IMR-90 (cell line): ENCODE measurements at regions not wholly inside any gene's neighbourhood (a gene's known extent, or its start where the extent isn't known, plus 50 kb on each side); places are given as distances from the start of the nearest gene placed in this dataset.
A peak's percentile ranks its signal among the peaks of the same experiment; 100 is the strongest.

Source experiments
- ATAC-seq: fragments of 200-7000 bp; cut with Tn5 transposase; 2 replicates; pipeline ENCODE4 v1.9.1; 2020; ENCODE audit warnings: low read depth, mild to moderate bottlenecking, moderate library complexity
- BruUV-seq: library from RNA; stranded (reverse); fragments of 400-500 nt; replicated peaks from 2 replicates; lab custom pipeline; 2021; lab: Mats Ljungman, UMichigan
- CTCF ChIA-PET: fragments of 300-600 bp; formaldehyde crosslinking; extraction: SDS; loops from one replicate; lab custom pipeline; 2021; ENCODE audit warnings: antibody characterized with exemption; lab: Yijun Ruan, JAX
- POLR2A ChIA-PET: fragments of 300-600 bp; sonication (Branson Sonifier 250); formaldehyde crosslinking; loops from one replicate; lab custom pipeline; 2022; ENCODE audit warnings: antibody characterized with exemption; ENCODE audit not compliant: unreplicated experiment; lab: Charles Lee
- DNase-seq: peaks from one replicate; pipeline ENCODE4 v3.0.0; 2013
- H2AFZ ChIP-seq: replicated peaks from 2 replicates; pipeline ENCODE3; 2013; ENCODE audit warnings: low read length, mild to moderate bottlenecking; ENCODE audit not compliant: poor library complexity
- H2AK5ac ChIP-seq: 2 replicates; pipeline ENCODE4 v1.6.1; 2013; ENCODE audit warnings: low read depth, low read length, inconsistent platforms
- H2AK9ac ChIP-seq: replicated peaks from 2 replicates; pipeline ENCODE3; 2013; ENCODE audit warnings: mild to moderate bottlenecking, low read depth, low read length, moderate library complexity; ENCODE audit not compliant: poor library complexity
- H2BK120ac ChIP-seq: 2 replicates; pipeline ENCODE4 v1.6.1; 2013; ENCODE audit warnings: low read depth, low read length, inconsistent platforms
- H2BK15ac ChIP-seq: 3 replicates; pipeline ENCODE4 v1.6.1; 2013; ENCODE audit warnings: low read depth, low read length, inconsistent platforms
- H2BK20ac ChIP-seq: 2 replicates; pipeline ENCODE4 v1.6.1; 2013; ENCODE audit warnings: low read depth, mild to moderate bottlenecking, inconsistent platforms, low read length, moderate library complexity
- H2BK5ac ChIP-seq: 2 replicates; pipeline ENCODE4 v1.6.1; 2013; ENCODE audit warnings: mild to moderate bottlenecking, low read depth, low read length, inconsistent platforms; ENCODE audit not compliant: poor library complexity, severe bottlenecking
- H3K14ac ChIP-seq: replicated peaks from 2 replicates; pipeline ENCODE4 v1.6.1; 2013; ENCODE audit warnings: low read depth, low read length, inconsistent platforms
- H3K18ac ChIP-seq: 2 replicates; pipeline ENCODE4 v1.6.1; 2013; ENCODE audit warnings: low read depth, low read length, control low read depth
- H3K23ac ChIP-seq: 2 replicates; pipeline ENCODE4 v1.6.1; 2013; ENCODE audit warnings: low read depth, low read length, inconsistent platforms
- H3K27ac ChIP-seq: 2 replicates; pipeline ENCODE4 v1.5.1; 2013; ENCODE audit warnings: mild to moderate bottlenecking, control low read depth, low read length; ENCODE audit not compliant: insufficient read depth
- H3K27me3 ChIP-seq: 2 replicates; pipeline ENCODE4 v1.6.1; 2013; ENCODE audit warnings: low read length; ENCODE audit not compliant: control insufficient read depth, insufficient read depth
- H3K36me3 ChIP-seq: 2 replicates; pipeline ENCODE4 v1.6.1; 2013; ENCODE audit warnings: low read length, mixed read lengths; ENCODE audit not compliant: control insufficient read depth, insufficient read depth
- H3K4ac ChIP-seq: 2 replicates; pipeline ENCODE4 v1.6.1; 2013; ENCODE audit warnings: low read depth, low read length, inconsistent platforms
- H3K4me1 ChIP-seq: 2 replicates; pipeline ENCODE4 v1.6.1; 2013; ENCODE audit warnings: low read length, mixed read lengths; ENCODE audit not compliant: control insufficient read depth, insufficient read depth
- H3K4me2 ChIP-seq: 2 replicates; pipeline ENCODE4 v1.6.1; 2013; ENCODE audit warnings: low read depth, mild to moderate bottlenecking, control low read depth, low read length, moderate library complexity
- H3K4me3 ChIP-seq: 2 replicates; pipeline ENCODE4 v1.5.1; 2013; ENCODE audit warnings: low read depth, mild to moderate bottlenecking, control low read depth, low read length, moderate library complexity; ENCODE audit not compliant: insufficient read depth
- H3K56ac ChIP-seq: 2 replicates; pipeline ENCODE4 v1.6.1; 2013; ENCODE audit warnings: low read length, inconsistent platforms; ENCODE audit not compliant: insufficient read depth; ENCODE audit errors: extremely low read depth
- H3K79me1 ChIP-seq, 2 experiments: 2 replicates each; pipeline ENCODE4 v1.6.1; 2013; ENCODE audit warnings: low read length in 2 of 2, inconsistent platforms in 1 of 2, low read depth in 1 of 2
- H3K9ac ChIP-seq: 2 replicates; pipeline ENCODE4 v1.6.1; 2013; ENCODE audit warnings: low read depth, low read length, control low read depth
- H3K9me1 ChIP-seq: 2 replicates; pipeline ENCODE4 v1.6.1; 2013; ENCODE audit warnings: low read length, inconsistent platforms; ENCODE audit not compliant: insufficient read depth
- H3K9me3 ChIP-seq: 2 replicates; pipeline ENCODE4 v1.6.1; 2013; ENCODE audit warnings: low read length; ENCODE audit not compliant: control insufficient read depth, insufficient read depth
- H4K20me1 ChIP-seq: 2 replicates; pipeline ENCODE4 v1.6.1; 2013; ENCODE audit warnings: low read length, inconsistent platforms; ENCODE audit not compliant: insufficient read depth
- H4K5ac ChIP-seq: 2 replicates; pipeline ENCODE4 v1.6.1; 2013; ENCODE audit warnings: mild to moderate bottlenecking, low read depth, low read length, control low read depth
- H4K8ac ChIP-seq, 2 experiments: 2 replicates each; pipeline ENCODE4 v1.6.1; 2013; ENCODE audit warnings: low read depth in 2 of 2, low read length in 2 of 2, control low read depth in 1 of 2, inconsistent platforms in 1 of 2
- H4K91ac ChIP-seq: 2 replicates; pipeline ENCODE4 v1.6.1; 2013; ENCODE audit warnings: low read depth, low read length, inconsistent platforms; ENCODE audit not compliant: insufficient read depth
- BHLHE40 ChIP-seq: fragments of 150-350 bp; IDR thresholded peaks from 2 replicates; pipeline ENCODE4 v1.6.1; 2016; ENCODE audit warnings: mild to moderate bottlenecking, low read depth, low read length
- CEBPB ChIP-seq: IDR thresholded peaks from 2 replicates; pipeline ENCODE4 v1.6.1; 2012; ENCODE audit warnings: low read depth, low read length, improper control_type of control experiment
- CHD1 ChIP-seq: IDR thresholded peaks from 2 replicates; pipeline ENCODE4 v1.6.1; 2012; ENCODE audit warnings: low read depth, low read length, improper control_type of control experiment
- FOS ChIP-seq: fragments of 150-350 bp; IDR thresholded peaks from 2 replicates; pipeline ENCODE4 v1.6.1; 2016; ENCODE audit warnings: low read depth, low read length
- MAFK ChIP-seq: IDR thresholded peaks from 2 replicates; pipeline ENCODE4 v1.6.1; 2012; ENCODE audit warnings: low read depth, low read length, improper control_type of control experiment
- MAZ ChIP-seq: IDR thresholded peaks from 2 replicates; pipeline ENCODE4 v1.6.1; 2012; ENCODE audit warnings: low read depth, mild to moderate bottlenecking, low read length, improper control_type of control experiment, moderate library complexity, borderline replicate concordance
- MXI1 ChIP-seq: IDR thresholded peaks from 2 replicates; pipeline ENCODE4 v1.6.1; 2012; ENCODE audit warnings: low read depth, mild to moderate bottlenecking, low read length, moderate library complexity, borderline replicate concordance
- NFE2L2 ChIP-seq: fragments of 150-350 bp; IDR thresholded peaks from 2 replicates; pipeline ENCODE4 v1.6.1; 2016; ENCODE audit warnings: low read depth, mild to moderate bottlenecking, low read length
- POLR2A ChIP-seq: IDR thresholded peaks from 2 replicates; pipeline ENCODE4 v1.6.1; 2012; ENCODE audit warnings: mild to moderate bottlenecking, low read depth, low read length
- RAD21 ChIP-seq: IDR thresholded peaks from 2 replicates; pipeline ENCODE4 v1.6.1; 2012; ENCODE audit warnings: low read length, improper control_type of control experiment
- RCOR1 ChIP-seq: IDR thresholded peaks from 2 replicates; pipeline ENCODE4 v1.6.1; 2012; ENCODE audit warnings: mild to moderate bottlenecking, low read length, improper control_type of control experiment; ENCODE audit not compliant: insufficient replicate concordance
- RFX5 ChIP-seq: IDR thresholded peaks from 2 replicates; pipeline ENCODE4 v1.8.0; 2012; ENCODE audit warnings: low read depth, mild to moderate bottlenecking, low read length, moderate library complexity
- SMC3 ChIP-seq: fragments of 150-350 bp; IDR thresholded peaks from 2 replicates; pipeline ENCODE4 v1.6.1; 2016; ENCODE audit warnings: low read depth, mild to moderate bottlenecking, antibody characterized with exemption, low read length, moderate library complexity
- WGBS, 2 experiments: methylation state at CpG; one replicate each; pipeline versions ENCODE4 v1.1.5 to v1.1.7; 2013; ENCODE audit warnings: missing lambda C conversion rate in 2 of 2; ENCODE audit not compliant: insufficient read length in 1 of 2; ENCODE audit errors: extremely low coverage in 2 of 2; 5-methylcytosine and 5-hydroxymethylcytosine counted together
- dilution Hi-C: fragments of 300-500 bp; cut with HindIII; formaldehyde crosslinking; loops from one replicate; pipeline ENCODE4 v1.14.3; 2018; ENCODE audit warnings: low sequenced_read_pairs; ENCODE audit not compliant: unreplicated experiment
- in situ Hi-C: fragments of 300-500 bp; cut with MboI; formaldehyde crosslinking; loops from 3 replicates; pipeline ENCODE4 v1.14.3; 2019; ENCODE audit warnings: low sequenced_read_pairs, inconsistent platforms, mixed read lengths
- intact Hi-C: fragments of 100-400 bp; cut with micrococcal nuclease; formaldehyde crosslinking; loops from 2 replicates; pipeline ENCODE4 v1.10.0; 2022
- TF ChIP-seq, protein P1 (sequence below): conservative IDR thresholded peaks from 2 replicates; pipeline ENCODE4 v1.5.1; 2012; ENCODE audit warnings: mild to moderate bottlenecking, low read depth, low read length, improper control_type of control experiment
- TF ChIP-seq, protein P2 (sequence below): fragments of 150-350 bp; IDR thresholded peaks from 2 replicates; pipeline ENCODE4 v1.6.1; 2017; ENCODE audit warnings: mild to moderate bottlenecking, antibody characterized with exemption, low read length, low read depth
- TF ChIP-seq, protein P3 (sequence below): fragments of 150-350 bp; IDR thresholded peaks from 2 replicates; pipeline ENCODE4 v1.6.1; 2016; ENCODE audit warnings: low read depth, mild to moderate bottlenecking, low read length, moderate library complexity, borderline replicate concordance

DNA sequence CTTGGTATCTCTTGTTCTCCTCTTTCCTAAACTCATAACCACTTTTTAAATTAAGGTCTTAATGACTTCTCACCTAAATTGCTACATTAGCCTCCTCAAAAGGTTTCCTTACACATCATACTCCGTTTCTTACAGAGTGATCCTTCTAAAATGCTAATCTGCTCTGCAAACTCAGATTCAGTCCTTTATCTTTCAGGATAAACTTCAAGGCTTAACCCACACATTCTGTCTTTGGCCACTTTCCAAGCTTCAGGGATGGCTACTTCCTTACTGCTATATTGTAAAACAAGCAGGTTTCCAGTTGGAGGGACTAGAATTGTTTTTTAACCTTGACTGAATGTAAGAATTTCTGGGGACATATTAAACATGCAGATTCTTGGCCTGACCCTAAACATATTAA is 105.5 kb upstream of the CHD1 start:
- H2AFZ ChIP-seq: no peak overlapping the region
- H3K14ac ChIP-seq: no peak overlapping the region
- no peak overlapping the region for H3K23ac ChIP-seq
- TF ChIP-seq FOS (no peak), RFX5 (no peak), NFE2L2 (no peak), BHLHE40 (no peak), SMC3 (no peak), MAFK (no peak), MXI1 (no peak), CEBPB (no peak), CHD1 (no peak), MAZ (no peak), RAD21 (no peak), POLR2A (no peak), RCOR1 (no peak)
- TF ChIP-seq, protein P1, sequence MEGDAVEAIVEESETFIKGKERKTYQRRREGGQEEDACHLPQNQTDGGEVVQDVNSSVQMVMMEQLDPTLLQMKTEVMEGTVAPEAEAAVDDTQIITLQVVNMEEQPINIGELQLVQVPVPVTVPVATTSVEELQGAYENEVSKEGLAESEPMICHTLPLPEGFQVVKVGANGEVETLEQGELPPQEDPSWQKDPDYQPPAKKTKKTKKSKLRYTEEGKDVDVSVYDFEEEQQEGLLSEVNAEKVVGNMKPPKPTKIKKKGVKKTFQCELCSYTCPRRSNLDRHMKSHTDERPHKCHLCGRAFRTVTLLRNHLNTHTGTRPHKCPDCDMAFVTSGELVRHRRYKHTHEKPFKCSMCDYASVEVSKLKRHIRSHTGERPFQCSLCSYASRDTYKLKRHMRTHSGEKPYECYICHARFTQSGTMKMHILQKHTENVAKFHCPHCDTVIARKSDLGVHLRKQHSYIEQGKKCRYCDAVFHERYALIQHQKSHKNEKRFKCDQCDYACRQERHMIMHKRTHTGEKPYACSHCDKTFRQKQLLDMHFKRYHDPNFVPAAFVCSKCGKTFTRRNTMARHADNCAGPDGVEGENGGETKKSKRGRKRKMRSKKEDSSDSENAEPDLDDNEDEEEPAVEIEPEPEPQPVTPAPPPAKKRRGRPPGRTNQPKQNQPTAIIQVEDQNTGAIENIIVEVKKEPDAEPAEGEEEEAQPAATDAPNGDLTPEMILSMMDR: no peak
- TF ChIP-seq, protein P2, sequence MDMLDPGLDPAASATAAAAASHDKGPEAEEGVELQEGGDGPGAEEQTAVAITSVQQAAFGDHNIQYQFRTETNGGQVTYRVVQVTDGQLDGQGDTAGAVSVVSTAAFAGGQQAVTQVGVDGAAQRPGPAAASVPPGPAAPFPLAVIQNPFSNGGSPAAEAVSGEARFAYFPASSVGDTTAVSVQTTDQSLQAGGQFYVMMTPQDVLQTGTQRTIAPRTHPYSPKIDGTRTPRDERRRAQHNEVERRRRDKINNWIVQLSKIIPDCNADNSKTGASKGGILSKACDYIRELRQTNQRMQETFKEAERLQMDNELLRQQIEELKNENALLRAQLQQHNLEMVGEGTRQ: no peak
- TF ChIP-seq, protein P3, sequence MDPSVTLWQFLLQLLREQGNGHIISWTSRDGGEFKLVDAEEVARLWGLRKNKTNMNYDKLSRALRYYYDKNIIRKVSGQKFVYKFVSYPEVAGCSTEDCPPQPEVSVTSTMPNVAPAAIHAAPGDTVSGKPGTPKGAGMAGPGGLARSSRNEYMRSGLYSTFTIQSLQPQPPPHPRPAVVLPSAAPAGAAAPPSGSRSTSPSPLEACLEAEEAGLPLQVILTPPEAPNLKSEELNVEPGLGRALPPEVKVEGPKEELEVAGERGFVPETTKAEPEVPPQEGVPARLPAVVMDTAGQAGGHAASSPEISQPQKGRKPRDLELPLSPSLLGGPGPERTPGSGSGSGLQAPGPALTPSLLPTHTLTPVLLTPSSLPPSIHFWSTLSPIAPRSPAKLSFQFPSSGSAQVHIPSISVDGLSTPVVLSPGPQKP: no peak
- H4K8ac ChIP-seq: no peak overlapping the region
- no peaks in the 10 kb centered on the region for H3K36me3 ChIP-seq
- ChIA-PET POLR2A (no interaction called here), CTCF (no interaction called here)
- H3K18ac ChIP-seq: no peak overlapping the region
- no TSS peak for BruUV-seq
- no peak overlapping the region for H2AK5ac ChIP-seq
- no peak overlapping the region for H3K4ac ChIP-seq
- no peaks in the 10 kb centered on the region for H3K9me1 ChIP-seq
- H2BK20ac ChIP-seq: no peak overlapping the region
- no peaks in the 10 kb centered on the region for H3K27me3 ChIP-seq
- no peak overlapping the region for H3K56ac ChIP-seq
- H2AK9ac ChIP-seq: no peak overlapping the region
- no peak overlapping the region for H4K5ac ChIP-seq
- DNase-seq (peak; percentile 59), ATAC-seq (no peak)
- H4K20me1 ChIP-seq: no peaks in the 10 kb centered on the region
- no peaks in the 10 kb centered on the region for H3K79me1 ChIP-seq
- no peaks in the 10 kb centered on the region for H3K9me3 ChIP-seq
- H4K91ac ChIP-seq: no peak overlapping the region
- intact Hi-C loops: loop anchor here (5.0 to 10.0 kb wide), 2 partner anchors 237 to 260 kb away; partner anchors contain the start of gene RGMB
- peaks cover 4% of the 10 kb centered on the region; the same call in 1 of the 2 replicates for H3K4me1 ChIP-seq
- H3K4me2 ChIP-seq: no peak overlapping the region
- H2BK5ac ChIP-seq: no peak overlapping the region
- no peak overlapping the region for H3K27ac ChIP-seq
- in situ Hi-C loops: loop anchor here (5.0 kb wide), 1 partner anchor 127 kb away; no protein-coding TSS in a partner anchor
- no CpG with 5 or more reads among the region's 1 CpG for WGBS, 2 experiments
- no peak overlapping the region for H3K9ac ChIP-seq
- dilution Hi-C loops: no loop called here
- H3K4me3 ChIP-seq: no peak overlapping the region
- H2BK120ac ChIP-seq: no peak overlapping the region
- no peak overlapping the region for H2BK15ac ChIP-seq
